ENCODE measurements at regions not wholly inside any gene's neighbourhood (a gene's known extent, or its start where the extent isn't known, plus 50 kb on each side); places are given as distances from the start of the nearest gene placed in this dataset.
"Not testable (repeated sequence)": the region's sequence is repeated elsewhere in the genome, so short reads cannot be mapped to it uniquely, and the experiment has no call there.

GRCh38 chr4:149183638-149184037 lies 632.0 kb downstream of the IQCM start (continued):
- TF ChIP-seq USF1 (IDR thresholded peaks at IDR 0.05; ENCODE audit: borderline replicate concordance, low read depth) (no peak), NRF1 (IDR thresholded peaks at IDR 0.05; ENCODE audit: low read depth, low read length) (no peak), GABPA (IDR thresholded peaks at IDR 0.05; ENCODE audit: low read depth) (no peak)

GRCh38 chr4:149181459-149181858 lies 634.2 kb downstream of the IQCM start:
- H3K9me3 ChIP-seq; H3K9ac ChIP-seq; H3F3A ChIP-seq (replicated peaks; ENCODE audit: insufficient read depth); H4K20me1 ChIP-seq (ENCODE audit: insufficient read depth); H3K27me3 ChIP-seq (ENCODE audit: insufficient read depth); H3K4me2 ChIP-seq; H3K36me3 ChIP-seq (replicated peaks in 1 of 2; ENCODE audit: control insufficient read depth in 1 of 2, insufficient read depth in 2 of 2, low read length in 1 of 2); H3K4me3 ChIP-seq (ENCODE audit: low read depth in 2 of 2, low read length in 1 of 2); DNase-seq; H3K9me2 ChIP-seq; POLR2A ChIA-PET; H3K27ac ChIP-seq (ENCODE audit: low read depth in 2 of 2, low read length in 1 of 2); CTCF ChIA-PET; H3K4me1 ChIP-seq (ENCODE audit: control insufficient read depth in 1 of 2, insufficient read depth in 2 of 2, low read depth in 1 of 2, low read length in 1 of 2); H3K79me2 ChIP-seq (ENCODE audit: insufficient read depth); H2AFZ ChIP-seq (ENCODE audit: low read depth): not testable (repeated sequence)
- 6% methylated on average over 2 of the region's 2 CpGs for WGBS (ENCODE audit: low lambda C conversion rate)

GRCh38 chr4:149176039-149176438 lies 639.6 kb downstream of the IQCM start:
- Histone ChIP-seq H3K36me3 (replicated peaks in 1 of 2; ENCODE audit: control insufficient read depth in 1 of 2, insufficient read depth in 2 of 2, low read length in 1 of 2) (no peaks in the 10 kb centered on the region), H3K4me1 (ENCODE audit: control insufficient read depth in 1 of 2, insufficient read depth in 2 of 2, low read depth in 1 of 2, low read length in 1 of 2) (no peaks in the 10 kb centered on the region), H3K4me2 (no peak overlapping the region; the same call in 1 of the 2 replicates), H4K20me1 (ENCODE audit: insufficient read depth) (no peaks in the 10 kb centered on the region), H3K9ac (no peak overlapping the region), H3F3A (replicated peaks; ENCODE audit: insufficient read depth) (no peaks in the 10 kb centered on the region), H3K4me3 (ENCODE audit: low read depth in 2 of 2, low read length in 1 of 2) (no peak overlapping the region), H3K27ac (ENCODE audit: low read depth in 2 of 2, low read length in 1 of 2) (no peak overlapping the region), H3K9me3 (no peaks in the 10 kb centered on the region), H2AFZ (ENCODE audit: low read depth) (peak overlapping the region; percentile 68; the same call in 1 of the 2 replicates), H3K9me2 (no peaks in the 10 kb centered on the region), H3K27me3 (ENCODE audit: insufficient read depth) (no peaks in the 10 kb centered on the region), H3K79me2 (ENCODE audit: insufficient read depth) (no peaks in the 10 kb centered on the region)
- POLR2A ChIA-PET: no interaction called here
- CTCF ChIA-PET: interaction anchor here (1.6 kb wide), 1 partner anchor 10 kb away, joined by 4 read pairs; no protein-coding TSS in a partner anchor
- 4% methylated on average over 4 of the region's 5 CpGs for WGBS (ENCODE audit: low lambda C conversion rate)
- no peak for DNase-seq
- TF ChIP-seq CTCF (IDR thresholded peaks at IDR 0.05): no peak
- TF ChIP-seq FOSL2 (IDR thresholded peaks at IDR 0.05; ENCODE audit: borderline replicate concordance, low read depth): no peak
- TF ChIP-seq TEAD4 (IDR thresholded peaks at IDR 0.05; ENCODE audit: borderline replicate concordance, insufficient read depth): no peak
- no peak for TF ChIP-seq IRF3 (IDR thresholded peaks at IDR 0.05; ENCODE audit: low read depth, low read length)
- no peak for TF ChIP-seq ELF1 (IDR thresholded peaks at IDR 0.05)
- TF ChIP-seq GABPA (IDR thresholded peaks at IDR 0.05; ENCODE audit: low read depth): no peak
- TF ChIP-seq SIN3A (IDR thresholded peaks at IDR 0.05; ENCODE audit: borderline replicate concordance, low read depth, low read length): no peak
- no peak for TF ChIP-seq YY1 (IDR thresholded peaks at IDR 0.05; ENCODE audit: low read depth)
- no peak for TF ChIP-seq FOXJ3 (CRISPR knock-in tag; IDR thresholded peaks at IDR 0.05)
- no peak for TF ChIP-seq JUND (IDR thresholded peaks at IDR 0.05)
- no peak for TF ChIP-seq REST (IDR thresholded peaks at IDR 0.05; ENCODE audit: low read depth, low read length)
- TF ChIP-seq MEF2A (IDR thresholded peaks at IDR 0.05; ENCODE audit: borderline replicate concordance, low read depth): no peak
- TF ChIP-seq ZBTB33 (IDR thresholded peaks at IDR 0.05; ENCODE audit: borderline replicate concordance, low read depth): no peak

Data from SK-N-SH (cell line).